ENCODE measurements at regions not wholly inside any gene's neighbourhood (a gene's known extent, or its start where the extent isn't known, plus 50 kb on each side); places are given as distances from the start of the nearest gene placed in this dataset.

- peak overlapping the region; percentile 39 for H2AFZ ChIP-seq (ENCODE audit: insufficient read depth, low read depth, low read length, poor library complexity, severe bottlenecking)
- H3K36me3 ChIP-seq (replicated peaks in 1 of 2; ENCODE audit: control insufficient read depth in 1 of 2, insufficient read depth in 2 of 2, low read length in 2 of 2): no peaks in the 10 kb centered on the region
- peak; percentile 78 for TF ChIP-seq CTCF (IDR thresholded peaks at IDR 0.05)
- no peak overlapping the region for H3K27ac ChIP-seq (ENCODE audit: low read depth in 1 of 2, low read length in 2 of 2)
- H3K4me1 Mint-ChIP-seq: peaks cover 34% of the 10 kb centered on the region
- peaks cover 0 to 1% (median 1%) of the 10 kb centered on the region in 3 donors for H3K27me3 Mint-ChIP-seq (ENCODE audit: low read depth in 3 of 3)
- peak overlapping the region in 1 of 2 donors; percentile 11 for H3K4me3 Mint-ChIP-seq
- H3K27me3 ChIP-seq (ENCODE audit: control insufficient read depth in 2 of 2, insufficient read depth in 2 of 2, low read length in 2 of 2): no peaks in the 10 kb centered on the region
- peaks cover 0 to 6% of the 10 kb centered on the region in 2 donors for H3K9me3 ChIP-seq (replicated peaks in 1 of 2; ENCODE audit: control insufficient read depth in 1 of 2, insufficient read depth in 1 of 2, low read length in 2 of 2)
- no peaks in the 10 kb centered on the region for H3K36me3 Mint-ChIP-seq
- 49% methylated on average over 9 of the region's 11 CpGs for WGBS (ENCODE audit: insufficient coverage)
- peaks cover 2% of the 10 kb centered on the region for H3K79me2 ChIP-seq (ENCODE audit: insufficient read depth, low read length)
- no peak overlapping the region for H3K9ac ChIP-seq (ENCODE audit: insufficient read depth, low read length, poor library complexity, severe bottlenecking)
- H4K20me1 ChIP-seq (ENCODE audit: insufficient read depth, low read length): no peaks in the 10 kb centered on the region
- H3K4me2 ChIP-seq (replicated peaks; ENCODE audit: extremely low read depth, low read length, poor library complexity, severe bottlenecking): peak overlapping the region; percentile 17
- peak overlapping the region in 1 of 7 donors; percentile 17 for H3K27ac Mint-ChIP-seq
- H3K9me3 Mint-ChIP-seq: peaks cover 0 to 5% (median 0%) of the 10 kb centered on the region in 7 donors
- no peak overlapping the region for H3K4me3 ChIP-seq (replicated peaks in 1 of 3; ENCODE audit: low read depth in 2 of 3, low read length in 3 of 3)
- H3K4me1 ChIP-seq (ENCODE audit: control insufficient read depth in 1 of 2, insufficient read depth in 2 of 2, low read length in 2 of 2): peaks cover 28 to 32% of the 10 kb centered on the region in 2 donors
- intact Hi-C loops (cut with micrococcal nuclease): no loop called here
- peak; percentile 51 to 76 (median 66) for DNase-seq
Measured at GRCh38 chr12:116687888-116688287, 50.0 kb downstream of the SPRING1 start.

DNA sequence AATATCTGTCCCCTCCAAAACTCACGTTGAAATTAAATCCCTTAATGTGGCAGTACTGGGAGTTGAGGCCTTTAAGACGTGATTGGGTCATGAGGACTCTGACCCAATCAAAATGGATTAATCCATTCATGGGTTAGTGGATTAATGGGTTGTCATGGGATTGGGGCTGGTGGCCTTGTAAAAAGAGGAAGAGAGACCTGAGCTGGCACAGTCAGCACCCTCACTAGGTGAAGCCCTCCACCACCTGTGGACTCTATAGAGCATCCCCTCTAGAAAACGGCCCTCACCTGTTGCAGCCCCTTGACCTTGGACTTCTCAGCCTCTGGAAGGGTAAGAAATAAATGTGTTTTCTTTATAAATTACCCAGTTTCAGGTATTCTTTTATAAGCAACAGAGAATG, 53.0 kb downstream of the SPRING1 start:
- intact Hi-C loops (cut with micrococcal nuclease): no loop called here
- Histone ChIP-seq H3K79me2 (ENCODE audit: insufficient read depth, low read length) (no peaks in the 10 kb centered on the region), H3K9me3 (replicated peaks in 1 of 2; ENCODE audit: control insufficient read depth in 1 of 2, insufficient read depth in 1 of 2, low read length in 2 of 2) (peaks cover 0 to 6% of the 10 kb centered on the region in 2 donors), H3K27ac (ENCODE audit: low read depth in 1 of 2, low read length in 2 of 2) (no peak overlapping the region), H4K20me1 (ENCODE audit: insufficient read depth, low read length) (no peaks in the 10 kb centered on the region), H3K9ac (ENCODE audit: insufficient read depth, low read length, poor library complexity, severe bottlenecking) (no peak overlapping the region), H3K4me1 (ENCODE audit: control insufficient read depth in 1 of 2, insufficient read depth in 2 of 2, low read length in 2 of 2) (peaks cover 13 to 14% of the 10 kb centered on the region in 2 donors), H3K27me3 (ENCODE audit: control insufficient read depth in 2 of 2, insufficient read depth in 2 of 2, low read length in 2 of 2) (no peaks in the 10 kb centered on the region), H3K4me3 (replicated peaks in 1 of 3; ENCODE audit: low read depth in 2 of 3, low read length in 3 of 3) (no peak overlapping the region), H2AFZ (ENCODE audit: insufficient read depth, low read depth, low read length, poor library complexity, severe bottlenecking) (no peak overlapping the region), H3K4me2 (replicated peaks; ENCODE audit: extremely low read depth, low read length, poor library complexity, severe bottlenecking) (no peak overlapping the region), H3K36me3 (replicated peaks in 1 of 2; ENCODE audit: control insufficient read depth in 1 of 2, insufficient read depth in 2 of 2, low read length in 2 of 2) (no peaks in the 10 kb centered on the region)
- no peak overlapping the region for H3K27ac Mint-ChIP-seq
- H3K4me3 Mint-ChIP-seq: no peak overlapping the region
- no CpG with 5 or more reads among the region's 3 CpGs for WGBS (ENCODE audit: insufficient coverage)
- TF ChIP-seq CTCF (IDR thresholded peaks at IDR 0.05): no peak
- peaks cover 0 to 5% (median 0%) of the 10 kb centered on the region in 7 donors for H3K9me3 Mint-ChIP-seq
- H3K27me3 Mint-ChIP-seq (ENCODE audit: low read depth in 3 of 3): peaks cover 0 to 2% (median 1%) of the 10 kb centered on the region in 3 donors
- H3K4me1 Mint-ChIP-seq: peaks cover 15% of the 10 kb centered on the region
- no peaks in the 10 kb centered on the region for H3K36me3 Mint-ChIP-seq
- no peak for DNase-seq

Data from CD14-positive monocyte (primary cell).